ENCODE measurements at regions not wholly inside any gene's neighbourhood (a gene's known extent, or its start where the extent isn't known, plus 50 kb on each side); places are given as distances from the start of the nearest gene placed in this dataset.

DNA sequence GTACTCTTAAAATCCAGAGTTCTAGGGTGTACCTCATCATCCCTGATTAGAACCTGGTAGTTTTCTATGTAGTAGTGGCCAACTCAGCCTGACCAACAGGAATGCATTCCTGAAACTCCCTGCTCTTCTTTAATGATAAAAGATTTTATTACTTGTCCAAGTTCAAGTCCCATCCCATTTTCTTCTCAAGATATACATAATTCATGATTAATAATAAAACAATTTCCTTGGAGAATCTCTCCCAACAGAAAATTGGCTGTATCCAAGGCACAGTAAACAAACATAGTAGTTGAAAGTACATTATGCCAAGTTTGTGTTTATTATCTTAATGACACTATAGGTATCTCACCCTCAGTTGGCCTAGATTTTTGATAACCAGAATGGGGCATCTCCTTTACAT is 714.1 kb upstream of the ADAMTS5 start:
- Histone ChIP-seq H3K4me1 (peaks cover 0 to 3% (median 0%) of the 10 kb centered on the region in 9 donors), H3K9me3 (no peaks in the 10 kb centered on the region), H3K36me3 (no peaks in the 10 kb centered on the region), H3K27ac (no peak overlapping the region), H3K27me3 (no peaks in the 10 kb centered on the region), H3K4me3 (no peak overlapping the region)
- intact Hi-C loops (cut with DNase I) = loop anchor here in 1 of 10 donors (10.0 kb wide), 1 partner anchor 106 kb away; no protein-coding TSS in a partner anchor
- ATAC-seq (no peak), DNase-seq (no peak)
- TF ChIP-seq, protein P1, sequence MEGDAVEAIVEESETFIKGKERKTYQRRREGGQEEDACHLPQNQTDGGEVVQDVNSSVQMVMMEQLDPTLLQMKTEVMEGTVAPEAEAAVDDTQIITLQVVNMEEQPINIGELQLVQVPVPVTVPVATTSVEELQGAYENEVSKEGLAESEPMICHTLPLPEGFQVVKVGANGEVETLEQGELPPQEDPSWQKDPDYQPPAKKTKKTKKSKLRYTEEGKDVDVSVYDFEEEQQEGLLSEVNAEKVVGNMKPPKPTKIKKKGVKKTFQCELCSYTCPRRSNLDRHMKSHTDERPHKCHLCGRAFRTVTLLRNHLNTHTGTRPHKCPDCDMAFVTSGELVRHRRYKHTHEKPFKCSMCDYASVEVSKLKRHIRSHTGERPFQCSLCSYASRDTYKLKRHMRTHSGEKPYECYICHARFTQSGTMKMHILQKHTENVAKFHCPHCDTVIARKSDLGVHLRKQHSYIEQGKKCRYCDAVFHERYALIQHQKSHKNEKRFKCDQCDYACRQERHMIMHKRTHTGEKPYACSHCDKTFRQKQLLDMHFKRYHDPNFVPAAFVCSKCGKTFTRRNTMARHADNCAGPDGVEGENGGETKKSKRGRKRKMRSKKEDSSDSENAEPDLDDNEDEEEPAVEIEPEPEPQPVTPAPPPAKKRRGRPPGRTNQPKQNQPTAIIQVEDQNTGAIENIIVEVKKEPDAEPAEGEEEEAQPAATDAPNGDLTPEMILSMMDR (IDR thresholded peaks at IDR 0.05) = no peak

DNA sequence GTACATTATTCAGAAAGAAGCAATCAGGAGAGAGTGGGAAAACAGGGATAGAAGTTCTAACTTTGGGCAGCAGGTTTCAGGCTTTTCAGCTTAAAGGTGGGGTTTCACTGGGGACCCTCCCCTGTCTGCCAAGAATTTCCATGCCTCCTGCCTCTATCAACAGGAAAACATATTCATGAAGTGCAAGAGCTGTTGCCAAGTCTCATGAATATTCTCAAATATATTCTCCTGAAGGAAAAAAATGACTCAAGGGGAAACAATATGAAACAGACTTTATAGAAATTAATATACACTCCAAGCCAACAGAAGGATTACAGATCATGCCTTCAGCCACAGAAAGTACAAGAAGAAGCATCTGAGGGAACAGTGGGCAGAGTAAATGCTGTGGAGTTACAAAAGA is 713.3 kb upstream of the ADAMTS5 start:
- Histone ChIP-seq H3K27ac (no peak overlapping the region), H3K36me3 (no peaks in the 10 kb centered on the region), H3K4me1 (peaks cover 0 to 3% (median 0%) of the 10 kb centered on the region in 9 donors), H3K27me3 (no peaks in the 10 kb centered on the region), H3K4me3 (no peak overlapping the region), H3K9me3 (no peaks in the 10 kb centered on the region)
- DNase-seq (no peak), ATAC-seq (no peak)
- intact Hi-C loops (cut with DNase I) = loop anchor here in 1 of 10 donors (10.0 kb wide), 1 partner anchor 105 kb away; no protein-coding TSS in a partner anchor
- TF ChIP-seq, protein P1 (IDR thresholded peaks at IDR 0.05) = no peak

DNA sequence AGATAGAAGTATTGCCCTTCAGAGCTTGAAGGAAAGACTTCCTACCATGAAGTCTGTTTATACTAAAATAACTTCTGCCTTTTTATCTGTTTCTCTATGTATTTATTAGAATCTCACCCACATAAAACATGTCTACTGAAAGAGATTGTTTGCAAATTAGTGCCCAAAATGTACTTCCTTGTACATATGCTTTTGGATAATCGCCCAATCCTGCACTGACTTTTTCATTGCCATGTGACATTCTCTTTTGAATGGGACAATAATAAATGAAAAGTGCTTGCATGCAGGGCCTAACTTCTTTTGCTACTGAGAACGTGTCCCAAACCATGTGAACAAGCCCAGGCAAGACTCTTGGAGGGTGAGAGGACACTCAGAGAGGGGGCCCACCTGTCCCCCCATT is 711.6 kb upstream of the ADAMTS5 start:
- H3K27me3 ChIP-seq = no peaks in the 10 kb centered on the region
- ATAC-seq = no peak
- no peak overlapping the region for H3K4me3 ChIP-seq
- TF ChIP-seq, protein P1 (IDR thresholded peaks at IDR 0.05) = no peak
- H3K4me1 ChIP-seq = peaks cover 0 to 3% (median 0%) of the 10 kb centered on the region in 9 donors
- DNase-seq = no peak
- H3K36me3 ChIP-seq = no peaks in the 10 kb centered on the region
- 91 to 92% methylated on average over 2 of the region's 2 CpGs for WGBS, 2 donors
- intact Hi-C loops (cut with DNase I) = loop anchor here in 1 of 10 donors (10.0 kb wide), 1 partner anchor 94 kb away; no protein-coding TSS in a partner anchor
- no peaks in the 10 kb centered on the region for H3K9me3 ChIP-seq
- no peak overlapping the region for H3K27ac ChIP-seq

DNA sequence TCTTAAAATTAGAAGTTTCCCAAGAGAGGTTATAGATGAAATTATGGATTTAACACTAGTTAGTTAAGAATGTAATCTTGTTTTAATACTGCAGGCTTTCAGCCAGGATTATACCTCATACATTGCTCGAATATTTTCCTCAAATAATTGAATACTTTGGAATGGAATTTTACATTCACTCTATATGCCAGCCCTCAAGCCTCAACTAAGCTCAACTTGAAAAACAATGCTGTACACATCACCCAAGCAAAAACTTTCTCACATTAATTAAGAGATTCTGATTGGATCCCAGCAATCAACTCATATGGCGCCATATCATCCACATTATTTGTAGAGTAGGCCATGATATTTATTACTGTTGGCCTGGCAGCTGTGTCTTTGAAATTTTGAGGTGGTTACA is 710.7 kb upstream of the ADAMTS5 start:
- Histone ChIP-seq H3K27me3 (no peaks in the 10 kb centered on the region), H3K4me3 (no peak overlapping the region), H3K27ac (no peak overlapping the region), H3K36me3 (no peaks in the 10 kb centered on the region), H3K4me1 (peaks cover 0 to 3% (median 0%) of the 10 kb centered on the region in 9 donors), H3K9me3 (no peaks in the 10 kb centered on the region)
- DNase-seq (no peak), ATAC-seq (no peak)
- intact Hi-C loops (cut with DNase I) = loop anchor here in 1 of 10 donors (10.0 kb wide), 1 partner anchor 93 kb away; no protein-coding TSS in a partner anchor
- 23 to 48% methylated on average over 2 of the region's 2 CpGs for WGBS, 2 donors
- TF ChIP-seq, protein P1 (IDR thresholded peaks at IDR 0.05) = no peak

All from heart right ventricle (tissue), 16 donors.